Ovary (tissue), 3 donors: ENCODE measurements at regions not wholly inside any gene's neighbourhood (a gene's known extent, or its start where the extent isn't known, plus 50 kb on each side); places are given as distances from the start of the nearest gene placed in this dataset.

ENCODE experiments used
- CTCF ChIP-seq, 3 donors: fragments of 450-650 bp in 2 of 3; fragments of 200-600 bp in 1 of 3; IDR thresholded peaks; one replicate each; pipeline versions ENCODE4 v1.5.1 to v1.8.0; 2016 to 2022; ENCODE audit warnings: antibody characterized with exemption in 3 of 3, mild to moderate bottlenecking in 1 of 3
- POLR2A ChIP-seq: fragments of 450-650 bp; IDR thresholded peaks from one replicate; pipeline ENCODE4 v1.6.1; 2017; ENCODE audit warnings: antibody characterized with exemption, mild to moderate bottlenecking, moderate library complexity
- donor health status: DM: no; HTN: no; CAD: no.

- no peak for TF ChIP-seq POLR2A
- TF ChIP-seq CTCF (IDR thresholded peaks at IDR 0.05) = no peak
Measured at GRCh38 chr6:164845773-164846172, 463.6 kb downstream of the C6orf118 start.
